PFSK-1 (cell line): ENCODE measurements at regions not wholly inside any gene's neighbourhood (a gene's known extent, or its start where the extent isn't known, plus 50 kb on each side); places are given as distances from the start of the nearest gene placed in this dataset.

Experiments used
- TAF1 ChIP-seq: IDR thresholded peaks from 2 replicates; pipeline ENCODE4 v1.6.1; 2012; ENCODE audit warnings: low read length, control low read depth, borderline replicate concordance; ENCODE audit not compliant: insufficient read depth
- TF ChIP-seq, protein P1 (sequence below), 2 experiments: IDR thresholded peaks; 2 replicates each; pipeline versions ENCODE4 v1.6.1 to v1.8.0; 2011 to 2012; ENCODE audit warnings: low read depth in 2 of 2, low read length in 2 of 2, control low read depth in 1 of 2, inconsistent platforms in 1 of 2, mild to moderate bottlenecking in 1 of 2, moderate library complexity in 1 of 2; ENCODE audit not compliant: insufficient read depth in 1 of 2

DNA sequence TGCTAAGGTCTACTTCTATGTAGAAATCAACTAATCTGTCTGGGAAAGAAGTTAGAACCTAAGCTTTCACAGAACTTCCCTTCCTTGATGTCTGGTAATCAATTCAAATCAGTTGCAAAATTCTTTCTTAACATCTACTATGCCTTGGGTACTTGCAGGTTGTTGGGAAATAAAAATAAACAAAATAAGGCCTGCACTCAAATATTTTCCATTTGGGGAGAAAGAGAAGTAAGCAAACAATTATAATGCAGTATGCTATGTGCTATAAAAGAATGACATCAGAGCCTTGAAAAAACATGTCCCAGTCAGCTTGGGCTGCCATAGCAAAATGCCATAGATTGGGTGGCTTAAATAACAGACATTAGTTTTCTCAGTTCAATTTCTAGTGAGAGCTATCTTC is 425.9 kb upstream of the DCN start:
- no peak for TF ChIP-seq TAF1
- TF ChIP-seq, protein P1, sequence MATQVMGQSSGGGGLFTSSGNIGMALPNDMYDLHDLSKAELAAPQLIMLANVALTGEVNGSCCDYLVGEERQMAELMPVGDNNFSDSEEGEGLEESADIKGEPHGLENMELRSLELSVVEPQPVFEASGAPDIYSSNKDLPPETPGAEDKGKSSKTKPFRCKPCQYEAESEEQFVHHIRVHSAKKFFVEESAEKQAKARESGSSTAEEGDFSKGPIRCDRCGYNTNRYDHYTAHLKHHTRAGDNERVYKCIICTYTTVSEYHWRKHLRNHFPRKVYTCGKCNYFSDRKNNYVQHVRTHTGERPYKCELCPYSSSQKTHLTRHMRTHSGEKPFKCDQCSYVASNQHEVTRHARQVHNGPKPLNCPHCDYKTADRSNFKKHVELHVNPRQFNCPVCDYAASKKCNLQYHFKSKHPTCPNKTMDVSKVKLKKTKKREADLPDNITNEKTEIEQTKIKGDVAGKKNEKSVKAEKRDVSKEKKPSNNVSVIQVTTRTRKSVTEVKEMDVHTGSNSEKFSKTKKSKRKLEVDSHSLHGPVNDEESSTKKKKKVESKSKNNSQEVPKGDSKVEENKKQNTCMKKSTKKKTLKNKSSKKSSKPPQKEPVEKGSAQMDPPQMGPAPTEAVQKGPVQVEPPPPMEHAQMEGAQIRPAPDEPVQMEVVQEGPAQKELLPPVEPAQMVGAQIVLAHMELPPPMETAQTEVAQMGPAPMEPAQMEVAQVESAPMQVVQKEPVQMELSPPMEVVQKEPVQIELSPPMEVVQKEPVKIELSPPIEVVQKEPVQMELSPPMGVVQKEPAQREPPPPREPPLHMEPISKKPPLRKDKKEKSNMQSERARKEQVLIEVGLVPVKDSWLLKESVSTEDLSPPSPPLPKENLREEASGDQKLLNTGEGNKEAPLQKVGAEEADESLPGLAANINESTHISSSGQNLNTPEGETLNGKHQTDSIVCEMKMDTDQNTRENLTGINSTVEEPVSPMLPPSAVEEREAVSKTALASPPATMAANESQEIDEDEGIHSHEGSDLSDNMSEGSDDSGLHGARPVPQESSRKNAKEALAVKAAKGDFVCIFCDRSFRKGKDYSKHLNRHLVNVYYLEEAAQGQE (IDR thresholded peaks at IDR 0.05; ENCODE audit: insufficient read depth in 1 of 2, low read depth in 2 of 2, low read length in 2 of 2) = no peak
